ENCODE measurements at regions not wholly inside any gene's neighbourhood (a gene's known extent, or its start where the extent isn't known, plus 50 kb on each side); places are given as distances from the start of the nearest gene placed in this dataset.

DNA sequence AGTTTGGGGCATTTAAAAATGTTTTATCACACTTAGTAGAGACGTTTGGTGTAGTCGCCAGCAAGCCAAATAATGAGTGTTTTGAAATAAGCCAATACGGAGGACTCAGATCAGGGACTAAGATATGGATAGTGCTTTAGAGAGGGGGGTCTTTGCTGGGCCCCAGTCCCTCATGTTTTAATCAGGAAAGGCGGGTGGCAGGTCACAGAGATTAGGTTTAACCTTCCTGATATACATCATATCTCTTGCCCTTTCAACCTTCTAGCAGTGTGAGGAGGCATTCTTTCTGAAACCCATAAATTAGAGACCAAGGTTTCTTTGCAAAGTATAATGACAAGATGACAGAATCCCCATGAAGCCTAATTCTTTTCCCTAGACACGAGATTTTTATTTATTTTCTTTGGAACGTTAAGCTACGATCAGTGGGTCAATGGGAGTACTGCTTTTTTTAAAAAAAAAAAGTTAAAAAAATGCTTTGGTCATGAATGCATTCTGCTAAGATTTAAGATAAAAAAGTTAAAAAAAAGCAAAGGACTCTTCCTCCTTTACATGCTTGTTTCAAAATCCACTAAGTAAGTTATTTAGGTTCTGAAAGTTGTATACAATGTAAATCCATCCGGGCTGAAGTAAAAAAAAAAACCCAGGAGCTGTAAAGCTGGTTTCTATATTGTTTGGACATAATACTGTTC lies 572.1 kb upstream of the SALL1 start:
- TF ChIP-seq, protein P1, sequence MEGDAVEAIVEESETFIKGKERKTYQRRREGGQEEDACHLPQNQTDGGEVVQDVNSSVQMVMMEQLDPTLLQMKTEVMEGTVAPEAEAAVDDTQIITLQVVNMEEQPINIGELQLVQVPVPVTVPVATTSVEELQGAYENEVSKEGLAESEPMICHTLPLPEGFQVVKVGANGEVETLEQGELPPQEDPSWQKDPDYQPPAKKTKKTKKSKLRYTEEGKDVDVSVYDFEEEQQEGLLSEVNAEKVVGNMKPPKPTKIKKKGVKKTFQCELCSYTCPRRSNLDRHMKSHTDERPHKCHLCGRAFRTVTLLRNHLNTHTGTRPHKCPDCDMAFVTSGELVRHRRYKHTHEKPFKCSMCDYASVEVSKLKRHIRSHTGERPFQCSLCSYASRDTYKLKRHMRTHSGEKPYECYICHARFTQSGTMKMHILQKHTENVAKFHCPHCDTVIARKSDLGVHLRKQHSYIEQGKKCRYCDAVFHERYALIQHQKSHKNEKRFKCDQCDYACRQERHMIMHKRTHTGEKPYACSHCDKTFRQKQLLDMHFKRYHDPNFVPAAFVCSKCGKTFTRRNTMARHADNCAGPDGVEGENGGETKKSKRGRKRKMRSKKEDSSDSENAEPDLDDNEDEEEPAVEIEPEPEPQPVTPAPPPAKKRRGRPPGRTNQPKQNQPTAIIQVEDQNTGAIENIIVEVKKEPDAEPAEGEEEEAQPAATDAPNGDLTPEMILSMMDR (IDR thresholded peaks at IDR 0.05; ENCODE audit: low read depth, low read length, missing control alignments): no peak
- DNase-seq (ENCODE audit: low read depth): no peak
- H3K4me3 ChIP-seq (ENCODE audit: low read depth, low read length): no peak overlapping the region
- in situ Hi-C loops (cut with HindIII; ENCODE audit: low sequenced_read_pairs): no loop called here

DNA sequence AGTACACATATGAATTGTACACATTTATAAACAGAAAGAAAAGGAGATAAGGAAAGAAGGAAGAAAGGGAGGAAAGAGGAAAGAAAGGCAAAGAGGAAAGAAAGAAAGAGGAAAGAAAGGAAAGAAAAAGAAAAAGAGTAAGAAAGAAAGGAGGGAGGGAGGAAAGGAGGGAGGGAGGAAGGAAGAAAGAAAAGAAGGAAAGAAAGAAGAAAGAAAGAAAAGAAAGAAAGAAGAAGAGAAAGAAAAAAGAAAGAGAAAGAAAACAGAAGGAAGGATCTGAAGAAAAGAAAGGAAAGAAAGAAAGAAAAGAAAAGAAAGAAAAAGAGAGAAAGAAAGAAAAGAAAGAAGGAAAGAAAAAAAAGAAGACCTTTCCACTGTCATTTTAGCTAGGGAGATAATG lies 571.4 kb upstream of the SALL1 start:
- TF ChIP-seq, protein P1 (IDR thresholded peaks at IDR 0.05; ENCODE audit: low read depth, low read length, missing control alignments): no peak
- no peak for DNase-seq (ENCODE audit: low read depth)
- in situ Hi-C loops (cut with HindIII; ENCODE audit: low sequenced_read_pairs): no loop called here
- H3K4me3 ChIP-seq (ENCODE audit: low read depth, low read length): no peak overlapping the region

DNA sequence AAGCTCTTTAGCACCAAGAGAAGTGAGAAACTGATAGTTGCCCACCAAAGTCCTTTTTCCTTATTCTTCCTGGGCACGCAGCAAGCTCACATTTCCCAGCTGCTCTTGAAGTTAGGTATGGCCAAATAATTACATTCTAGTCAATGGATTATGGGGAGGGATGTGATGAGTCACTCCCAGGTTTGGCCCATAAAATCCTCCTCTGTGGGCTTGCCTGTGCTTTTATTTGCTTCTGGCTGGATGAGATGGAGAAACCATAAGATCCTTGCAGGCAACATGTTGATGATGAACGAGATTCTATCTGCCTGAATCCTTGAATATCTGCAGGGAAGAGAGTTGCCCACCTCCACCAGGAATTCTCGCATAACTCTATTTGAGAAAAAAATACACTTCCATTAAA lies 568.3 kb upstream of the SALL1 start:
- no peak overlapping the region for H3K4me3 ChIP-seq (ENCODE audit: low read depth, low read length)
- TF ChIP-seq, protein P1 (IDR thresholded peaks at IDR 0.05; ENCODE audit: low read depth, low read length, missing control alignments): no peak
- in situ Hi-C loops (cut with HindIII; ENCODE audit: low sequenced_read_pairs): no loop called here
- DNase-seq (ENCODE audit: low read depth): no peak

DNA sequence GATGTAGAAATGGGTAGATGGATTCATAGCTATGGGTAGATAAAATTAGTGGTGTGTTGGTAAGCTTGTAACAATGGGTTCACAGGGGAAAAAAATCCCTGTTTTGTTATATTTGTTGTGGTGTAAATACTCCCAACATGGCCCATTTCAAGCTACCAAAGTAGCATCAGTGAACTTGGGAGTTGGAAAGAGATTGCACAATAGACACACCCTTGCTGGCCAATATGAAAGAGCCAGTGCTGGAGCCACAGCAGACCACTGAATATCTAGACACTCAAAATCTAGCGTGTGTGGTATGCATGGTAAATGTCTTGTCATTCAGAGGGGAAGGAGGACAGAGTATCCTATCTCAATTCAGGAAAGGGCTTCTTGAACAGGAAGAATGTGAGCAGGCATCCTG lies 565.1 kb upstream of the SALL1 start:
- H3K4me3 ChIP-seq (ENCODE audit: low read depth, low read length): no peak overlapping the region
- in situ Hi-C loops (cut with HindIII; ENCODE audit: low sequenced_read_pairs): no loop called here
- TF ChIP-seq, protein P1 (IDR thresholded peaks at IDR 0.05; ENCODE audit: low read depth, low read length, missing control alignments): no peak

DNA sequence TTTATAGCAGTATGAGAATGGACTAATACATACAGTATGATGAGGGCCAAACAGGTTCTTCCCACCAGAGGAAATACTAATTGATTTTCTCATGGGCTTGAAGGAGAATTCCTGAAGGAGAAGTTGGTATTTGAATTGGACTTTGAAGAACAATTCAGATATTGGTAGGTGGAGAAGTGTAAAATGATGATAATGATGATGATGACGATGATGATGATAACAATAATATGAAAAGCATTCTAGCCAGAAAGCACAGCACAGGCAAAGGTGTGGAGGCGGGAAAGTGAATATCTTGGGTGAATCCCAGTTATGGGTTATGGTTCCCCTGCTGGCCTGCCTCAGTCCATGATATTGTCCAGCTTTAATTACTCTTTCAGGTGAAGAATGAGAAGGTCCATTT lies 562.4 kb upstream of the SALL1 start:
- in situ Hi-C loops (cut with HindIII; ENCODE audit: low sequenced_read_pairs): no loop called here
- TF ChIP-seq, protein P1 (IDR thresholded peaks at IDR 0.05; ENCODE audit: low read depth, low read length, missing control alignments): no peak
- no peak overlapping the region for H3K4me3 ChIP-seq (ENCODE audit: low read depth, low read length)
- no peak for DNase-seq (ENCODE audit: low read depth)

More for the DNA sequence above, 565.1 kb upstream of the SALL1 start:
- DNase-seq (ENCODE audit: low read depth): no peak

DNA sequence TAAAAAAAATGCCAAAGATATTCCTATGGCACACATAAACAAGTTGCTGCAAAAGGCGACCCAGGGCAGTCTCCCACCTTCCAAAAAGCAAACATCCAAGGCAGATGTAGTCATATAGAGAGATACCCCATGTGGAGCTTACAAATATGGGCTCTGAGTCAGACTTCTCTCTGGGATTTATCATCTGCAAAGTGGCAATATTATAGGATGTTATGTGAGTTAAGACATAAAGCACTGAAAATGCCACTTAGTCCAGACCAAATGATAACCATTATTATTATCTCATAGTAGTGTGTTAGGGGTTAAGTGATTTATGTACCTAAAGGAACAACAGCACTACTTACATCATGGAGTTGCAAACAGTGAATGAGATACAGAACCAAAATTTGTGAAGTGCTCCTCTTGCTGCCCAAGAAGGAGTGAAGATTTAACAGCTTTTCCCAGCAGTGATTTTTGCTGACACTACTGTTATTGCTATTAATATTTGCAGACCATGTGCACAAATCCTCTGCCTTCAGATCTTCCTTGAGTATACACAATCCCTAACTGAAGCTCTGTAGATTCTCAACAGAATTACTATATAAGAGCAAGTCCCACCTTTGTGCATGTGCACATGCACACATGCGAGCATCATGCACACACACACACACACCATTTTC lies 560.0 kb upstream of the SALL1 start:
- TF ChIP-seq, protein P1 (IDR thresholded peaks at IDR 0.05; ENCODE audit: low read depth, low read length, missing control alignments): no peak

More for the DNA sequence above, 560.0 kb upstream of the SALL1 start:
- in situ Hi-C loops (cut with HindIII; ENCODE audit: low sequenced_read_pairs): no loop called here
- no peak for DNase-seq (ENCODE audit: low read depth)
- H3K4me3 ChIP-seq (ENCODE audit: low read depth, low read length): no peak overlapping the region

Data from astrocyte of the cerebellum (primary cell).